H1 (cell line): ENCODE measurements at regions not wholly inside any gene's neighbourhood (a gene's known extent, or its start where the extent isn't known, plus 50 kb on each side); places are given as distances from the start of the nearest gene placed in this dataset.

Experiments used
- CTCF ChIA-PET: fragments of 300-600 bp; sonication (Branson Sonifier 250); formaldehyde crosslinking; loops from one replicate; lab custom pipeline; 2021; ENCODE audit not compliant: partially characterized antibody; lab: Charles Lee
- POLR2A ChIA-PET: fragments of 300-600 bp; sonication (Branson Sonifier 250); formaldehyde crosslinking; loops from one replicate; lab custom pipeline; 2021; ENCODE audit warnings: inconsistent platforms; ENCODE audit not compliant: partially characterized antibody; lab: Charles Lee
- DNase-seq, 2 experiments: peaks; one replicate each; pipeline versions ENCODE4 v3.0.0 to v3.0.0-alpha.2; 2010 to 2022; ENCODE audit warnings: low spot score in 2 of 2, low read depth in 1 of 2, mixed read lengths in 1 of 2
- FAIRE-seq: peaks from 2 replicates; lab custom pipeline; 2011; peaks lifted over from hg19 to GRCh38; lab: Jason Lieb, UNC
- H2AFZ ChIP-seq: 2 replicates; pipeline ENCODE4 v1.8.1; 2012; ENCODE audit warnings: low read length, inconsistent platforms
- H2AK5ac ChIP-seq: 2 replicates; pipeline ENCODE4 v1.6.1; 2013; ENCODE audit warnings: low read depth, low read length
- H2BK120ac ChIP-seq: replicated peaks from 2 replicates; pipeline ENCODE3; 2013; ENCODE audit warnings: low read depth, low read length, inconsistent platforms
- H2BK12ac ChIP-seq: 2 replicates; pipeline ENCODE4 v1.6.1; 2013; ENCODE audit warnings: low read depth, low read length
- H2BK15ac ChIP-seq: 2 replicates; pipeline ENCODE4 v1.6.1; 2013; ENCODE audit warnings: low read length
- H2BK20ac ChIP-seq: 2 replicates; pipeline ENCODE4 v1.6.1; 2013; ENCODE audit warnings: low read length
- H2BK5ac ChIP-seq: 2 replicates; pipeline ENCODE4 v1.6.1; 2013; ENCODE audit warnings: low read depth, low read length
- H3K14ac ChIP-seq: 2 replicates; pipeline ENCODE4 v1.6.1; 2013; ENCODE audit warnings: inconsistent platforms; ENCODE audit not compliant: insufficient read length
- H3K18ac ChIP-seq: 2 replicates; pipeline ENCODE4 v1.6.1; 2013; ENCODE audit warnings: low read length; ENCODE audit errors: extremely low read depth
- H3K23ac ChIP-seq: 2 replicates; pipeline ENCODE4 v1.6.1; 2013; ENCODE audit warnings: inconsistent platforms; ENCODE audit not compliant: insufficient read length
- H3K23me2 ChIP-seq: 2 replicates; pipeline ENCODE4 v1.6.1; 2013; ENCODE audit warnings: low read depth, low read length
- H3K27ac ChIP-seq: 2 replicates; pipeline ENCODE4 v1.6.1; 2011; ENCODE audit warnings: low read depth, low read length, inconsistent platforms
- H3K27me3 ChIP-seq, 4 experiments: replicated peaks in 1 of 4; 1 replicate in 1 of 4; 2 replicates in 3 of 4; pipeline versions ENCODE4 v1.6.1 to v1.8.1; 2011 to 2013; ENCODE audit warnings: low read length in 3 of 4, mild to moderate bottlenecking in 3 of 4, inconsistent platforms in 2 of 4, mixed read lengths in 2 of 4, moderate library complexity in 1 of 4; ENCODE audit not compliant: control insufficient read depth in 3 of 4, insufficient read depth in 3 of 4; ENCODE audit errors: extremely low read depth in 1 of 4
- H3K36me3 ChIP-seq, 4 experiments: 2 replicates each; pipeline versions ENCODE4 v1.6.1 to v1.8.1; 2011 to 2013; ENCODE audit warnings: mild to moderate bottlenecking in 4 of 4, low read length in 3 of 4, moderate library complexity in 2 of 4, control low read depth in 1 of 4, inconsistent platforms in 1 of 4; ENCODE audit not compliant: insufficient read depth in 4 of 4, control insufficient read depth in 2 of 4
- H3K4ac ChIP-seq: replicated peaks from 2 replicates; pipeline ENCODE3; 2013; ENCODE audit warnings: low read length, low read depth, mixed read lengths, inconsistent platforms; ENCODE audit not compliant: insufficient read length
- H3K4me1 ChIP-seq, 4 experiments: replicated peaks in 1 of 4; 1 replicate in 1 of 4; 2 replicates in 3 of 4; pipeline versions ENCODE4 v1.6.1 to v1.8.1; 2011 to 2013; ENCODE audit warnings: low read length in 3 of 4, inconsistent platforms in 2 of 4, mixed read lengths in 1 of 4; ENCODE audit not compliant: insufficient read depth in 4 of 4, control insufficient read depth in 3 of 4
- H3K4me2 ChIP-seq, 2 experiments: 2 replicates each; pipeline versions ENCODE4 v1.6.1 to v1.8.1; 2011 to 2013; ENCODE audit warnings: low read depth in 2 of 2, low read length in 2 of 2, control low read depth in 1 of 2, inconsistent platforms in 1 of 2, mild to moderate bottlenecking in 1 of 2; ENCODE audit not compliant: insufficient read depth in 1 of 2
- H3K4me3 ChIP-seq, 4 experiments: fragments of 200-600, 300-600 bp in 1 of 4; sonication (generic), shearing (Covaris generic), sonication (Bioruptor Twin) in 1 of 4; 2 replicates each; pipeline versions ENCODE4 v1.5.1 to v1.8.1; 2011 to 2016; ENCODE audit warnings: low read length in 4 of 4, low read depth in 3 of 4, control low read depth in 2 of 4, inconsistent platforms in 2 of 4, mild to moderate bottlenecking in 2 of 4, mixed read lengths in 1 of 4, moderate library complexity in 1 of 4; ENCODE audit not compliant: insufficient read depth in 2 of 4; ENCODE audit errors: extremely low read depth in 1 of 4
- H3K56ac ChIP-seq: replicated peaks from 2 replicates; pipeline ENCODE3; 2013; ENCODE audit warnings: low read depth, mild to moderate bottlenecking, mixed read lengths, low read length, inconsistent platforms; ENCODE audit not compliant: insufficient read length
- H3K79me1 ChIP-seq: 2 replicates; pipeline ENCODE4 v1.6.1; 2013; ENCODE audit warnings: low read depth, low read length, control low read depth
- H3K79me2 ChIP-seq, 2 experiments: 2 replicates each; pipeline versions ENCODE4 v1.6.1 to v1.8.1; 2012 to 2013; ENCODE audit warnings: low read length in 2 of 2, mild to moderate bottlenecking in 2 of 2, inconsistent platforms in 1 of 2; ENCODE audit not compliant: insufficient read depth in 2 of 2, control insufficient read depth in 1 of 2
- H3K9ac ChIP-seq, 4 experiments: replicated peaks in 1 of 4; 1 replicate in 1 of 4; 2 replicates in 3 of 4; pipeline versions ENCODE4 v1.6.1 to v1.8.1; 2011 to 2013; ENCODE audit warnings: low read depth in 3 of 4, low read length in 3 of 4, control low read depth in 2 of 4, mild to moderate bottlenecking in 2 of 4, moderate library complexity in 2 of 4, inconsistent platforms in 1 of 4; ENCODE audit errors: extremely low read depth in 1 of 4
- H3K9me3 ChIP-seq, 2 experiments: 2 replicates each; pipeline versions ENCODE4 v1.6.1 to v1.8.1; 2012 to 2013; ENCODE audit warnings: mild to moderate bottlenecking in 2 of 2, moderate library complexity in 2 of 2, control low read depth in 1 of 2, inconsistent platforms in 1 of 2, low read depth in 1 of 2, low read length in 1 of 2, mixed read lengths in 1 of 2; ENCODE audit not compliant: insufficient read depth in 2 of 2
- H4K20me1 ChIP-seq, 2 experiments: replicated peaks in 1 of 2; 2 replicates each; pipeline versions ENCODE3 to v1.8.1; 2011 to 2013; ENCODE audit warnings: inconsistent platforms in 2 of 2, low read length in 2 of 2, mild to moderate bottlenecking in 1 of 2; ENCODE audit not compliant: insufficient read depth in 2 of 2, control insufficient read depth in 1 of 2
- H4K5ac ChIP-seq: 2 replicates; pipeline ENCODE4 v1.6.1; 2013; ENCODE audit warnings: low read length, low read depth, mixed read lengths, inconsistent platforms; ENCODE audit not compliant: insufficient read length
- H4K8ac ChIP-seq: 2 replicates; pipeline ENCODE4 v1.8.0; 2013; ENCODE audit warnings: mild to moderate bottlenecking, moderate library complexity, low read length, inconsistent platforms; ENCODE audit not compliant: insufficient read depth; ENCODE audit errors: extremely low read depth
- H4K91ac ChIP-seq: replicated peaks from 2 replicates; pipeline ENCODE3; 2013; ENCODE audit warnings: low read length, mixed read lengths, inconsistent platforms; ENCODE audit not compliant: insufficient read length
- EGR1 ChIP-seq: IDR thresholded peaks from 2 replicates; pipeline ENCODE4 v1.6.1; 2011; ENCODE audit warnings: low read depth, low read length, borderline replicate concordance
- EP300 ChIP-seq, 2 experiments: IDR thresholded peaks; 1 replicate in 1 of 2; 2 replicates in 1 of 2; pipeline ENCODE4 v1.6.1; 2011 to 2012; ENCODE audit warnings: low read depth in 2 of 2, low read length in 2 of 2, mild to moderate bottlenecking in 2 of 2, borderline replicate concordance in 1 of 2, inconsistent platforms in 1 of 2, moderate library complexity in 1 of 2
- GABPA ChIP-seq: IDR thresholded peaks from 2 replicates; pipeline ENCODE4 v1.6.1; 2011; ENCODE audit warnings: mild to moderate bottlenecking, low read length, moderate library complexity, borderline replicate concordance; ENCODE audit not compliant: insufficient read depth
- KDM4A ChIP-seq: IDR thresholded peaks from one replicate; pipeline ENCODE4 v1.7.1; 2012; ENCODE audit warnings: low read depth, mild to moderate bottlenecking, moderate library complexity, low read length, inconsistent platforms; ENCODE audit not compliant: severe bottlenecking
- RXRA ChIP-seq: IDR thresholded peaks from 2 replicates; pipeline ENCODE4 v1.6.1; 2011; ENCODE audit warnings: low read depth, mild to moderate bottlenecking, low read length, moderate library complexity; ENCODE audit not compliant: insufficient read depth
- SIX5 ChIP-seq: IDR thresholded peaks from 2 replicates; pipeline ENCODE4 v1.6.1; 2011; ENCODE audit warnings: mild to moderate bottlenecking, low read depth, low read length
- SP2 ChIP-seq: IDR thresholded peaks from 2 replicates; pipeline ENCODE4 v1.6.1; 2012; ENCODE audit warnings: mild to moderate bottlenecking, low read length, inconsistent platforms
- YY1 ChIP-seq: IDR thresholded peaks from 2 replicates; pipeline ENCODE4 v1.6.1; 2011; ENCODE audit warnings: low read depth, mild to moderate bottlenecking, low read length
- WGBS, 2 experiments: shearing (Covaris generic) in 1 of 2; methylation state at CpG; one replicate each; pipeline versions ENCODE4 v1.1.6 to v1.1.7; 2013 to 2015; ENCODE audit warnings: low lambda C conversion rate in 2 of 2, mixed read lengths in 2 of 2, inconsistent platforms in 1 of 2, low coverage in 1 of 2, missing lambda C conversion rate in 1 of 2; ENCODE audit not compliant: insufficient replicate concordance in 2 of 2, insufficient coverage in 1 of 2, insufficient read length in 1 of 2; ENCODE audit errors: extremely low coverage in 1 of 2, missing lambda C conversion rate in 1 of 2; 5-methylcytosine and 5-hydroxymethylcytosine counted together
- TF ChIP-seq, protein P1 (sequence below): IDR thresholded peaks from 2 replicates; pipeline ENCODE4 v1.6.1; 2012; ENCODE audit warnings: low read length, inconsistent platforms

DNA sequence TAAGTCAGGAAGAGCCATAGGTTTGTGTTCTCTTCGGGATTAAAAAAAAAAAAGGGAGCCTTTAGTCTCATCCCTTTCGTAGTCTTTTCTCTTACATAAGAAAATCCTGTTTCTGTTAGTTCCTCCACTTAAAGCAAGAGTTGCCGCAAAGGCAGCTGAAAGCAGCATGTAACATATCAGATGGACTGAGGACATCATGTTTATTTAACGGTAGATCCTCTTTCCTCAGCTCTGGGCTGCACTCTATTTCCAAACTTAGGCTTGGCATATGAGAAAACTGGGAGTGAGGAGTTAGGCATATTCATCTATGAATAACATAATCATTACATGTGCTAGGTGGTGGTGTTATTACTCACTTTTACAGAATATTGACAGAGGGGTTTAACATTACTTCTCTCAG is 391.2 kb downstream of the KLF12 start:
- H2AFZ ChIP-seq = no peak overlapping the region
- H3K9ac ChIP-seq = no peak overlapping the region
- no peak for FAIRE-seq
- H3K9me3 ChIP-seq = no peaks in the 10 kb centered on the region
- no peak overlapping the region for H2BK120ac ChIP-seq
- CTCF ChIA-PET = interaction anchor here (0.6 kb wide), 1 partner anchor 26 kb away, joined by 3 read pairs; no protein-coding TSS in a partner anchor
- H3K4ac ChIP-seq = no peak overlapping the region
- H3K4me2 ChIP-seq = no peak overlapping the region
- no peak overlapping the region for H3K14ac ChIP-seq
- no peak overlapping the region for H3K23ac ChIP-seq
- no peak overlapping the region for H4K8ac ChIP-seq
- H4K91ac ChIP-seq = no peak overlapping the region
- no peaks in the 10 kb centered on the region for H4K20me1 ChIP-seq
- no peaks in the 10 kb centered on the region for H3K23me2 ChIP-seq
- no peak overlapping the region for H2BK12ac ChIP-seq
- H3K18ac ChIP-seq = no peak overlapping the region
- no peaks in the 10 kb centered on the region for H3K79me2 ChIP-seq
- no peaks in the 10 kb centered on the region for H3K36me3 ChIP-seq
- no peak overlapping the region for H2BK5ac ChIP-seq
- no peak overlapping the region for H3K27ac ChIP-seq
- H3K56ac ChIP-seq = no peak overlapping the region
- no peak overlapping the region for H2BK15ac ChIP-seq
- no peak overlapping the region for H4K5ac ChIP-seq
- no peak overlapping the region for H2AK5ac ChIP-seq
- no peak for DNase-seq
- no peaks in the 10 kb centered on the region for H3K27me3 ChIP-seq
- no peaks in the 10 kb centered on the region for H3K79me1 ChIP-seq
- 85% methylated on average over 4 of the region's 4 CpGs; no CpG with 5 or more reads in 1 of the 2 experiments for WGBS, 2 experiments
- no peak overlapping the region for H2BK20ac ChIP-seq
- no peak overlapping the region for H3K4me3 ChIP-seq
- H3K4me1 ChIP-seq = peaks cover 0 to 2% (median 0%) of the 10 kb centered on the region in 4 experiments; a peak in 1 of 7 replicates
- POLR2A ChIA-PET = no interaction called here
- TF ChIP-seq EP300 (IDR thresholded peaks at IDR 0.05; ENCODE audit: borderline replicate concordance in 1 of 2, low read depth in 2 of 2, low read length in 2 of 2) (no peak), SIX5 (no peak), KDM4A (no peak), SP2 (no peak), GABPA (no peak), EGR1 (no peak), YY1 (no peak), RXRA (no peak)
- TF ChIP-seq, protein P1, sequence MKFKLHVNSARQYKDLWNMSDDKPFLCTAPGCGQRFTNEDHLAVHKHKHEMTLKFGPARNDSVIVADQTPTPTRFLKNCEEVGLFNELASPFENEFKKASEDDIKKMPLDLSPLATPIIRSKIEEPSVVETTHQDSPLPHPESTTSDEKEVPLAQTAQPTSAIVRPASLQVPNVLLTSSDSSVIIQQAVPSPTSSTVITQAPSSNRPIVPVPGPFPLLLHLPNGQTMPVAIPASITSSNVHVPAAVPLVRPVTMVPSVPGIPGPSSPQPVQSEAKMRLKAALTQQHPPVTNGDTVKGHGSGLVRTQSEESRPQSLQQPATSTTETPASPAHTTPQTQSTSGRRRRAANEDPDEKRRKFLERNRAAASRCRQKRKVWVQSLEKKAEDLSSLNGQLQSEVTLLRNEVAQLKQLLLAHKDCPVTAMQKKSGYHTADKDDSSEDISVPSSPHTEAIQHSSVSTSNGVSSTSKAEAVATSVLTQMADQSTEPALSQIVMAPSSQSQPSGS = no peak
